AG04450 (cell line): ENCODE measurements at regions not wholly inside any gene's neighbourhood (a gene's known extent, or its start where the extent isn't known, plus 50 kb on each side); places are given as distances from the start of the nearest gene placed in this dataset.

Source experiments
- CTCF ChIA-PET: fragments of 300-600, 350-600 bp; formaldehyde crosslinking; extraction: SDS; loops from one replicate; lab custom pipeline; 2022; ENCODE audit warnings: antibody characterized with exemption, inconsistent platforms; lab: Charles Lee
- POLR2A ChIA-PET: fragments of 350-600 bp; formaldehyde crosslinking; extraction: SDS; loops from one replicate; lab custom pipeline; 2021; ENCODE audit warnings: antibody characterized with exemption, inconsistent platforms; lab: Yijun Ruan, JAX
- DNase-seq: peaks from one replicate; pipeline ENCODE4 v3.0.0-alpha.2; 2011; ENCODE audit warnings: low read depth, low spot score
- H3K27ac ChIP-seq: one replicate; pipeline ENCODE4 v1.5.1; 2012; ENCODE audit warnings: low read depth, low read length, control low read depth
- H3K27me3 ChIP-seq: one replicate; pipeline ENCODE4 v1.6.0; 2012; ENCODE audit warnings: low read length; ENCODE audit not compliant: control insufficient read depth, insufficient read depth
- H3K4me3 ChIP-seq: 2 replicates; pipeline ENCODE4 v1.5.1; 2011; ENCODE audit warnings: mild to moderate bottlenecking, low read depth, low read length, control low read depth
- H3K9me3 ChIP-seq: 2 replicates; pipeline ENCODE4 v1.5.1; 2012; ENCODE audit warnings: low read length; ENCODE audit not compliant: control insufficient read depth, insufficient read depth
- TF ChIP-seq, protein P1 (sequence below): IDR thresholded peaks from 2 replicates; pipeline ENCODE4 v1.5.1; 2011; ENCODE audit warnings: low read depth, low read length, control low read depth, inconsistent platforms

DNA sequence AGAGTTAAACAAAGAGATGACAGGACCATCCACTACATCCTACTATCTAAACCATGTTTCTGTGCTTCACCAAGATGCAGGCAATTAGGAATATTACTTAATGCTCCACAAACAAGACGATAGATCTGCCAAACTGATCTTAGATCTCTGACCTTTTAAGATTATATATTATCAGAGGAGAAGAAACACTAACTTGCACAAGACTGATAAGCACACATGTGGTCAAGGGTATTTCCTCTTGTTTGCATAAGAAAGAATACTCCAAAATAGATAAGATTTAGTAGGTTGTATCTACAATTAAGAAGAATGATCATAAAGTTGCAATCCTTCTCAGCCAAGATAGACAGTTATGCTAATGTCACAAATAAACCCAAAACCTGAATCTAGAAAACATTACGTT is 601.0 kb upstream of the ACO1 start:
- Histone ChIP-seq H3K27me3 (no peaks in the 10 kb centered on the region), H3K9me3 (peaks cover 5% of the 10 kb centered on the region; the same call in 1 of the 2 replicates), H3K4me3 (no peak overlapping the region), H3K27ac (no peak overlapping the region)
- DNase-seq, result no peak
- TF ChIP-seq, protein P1, sequence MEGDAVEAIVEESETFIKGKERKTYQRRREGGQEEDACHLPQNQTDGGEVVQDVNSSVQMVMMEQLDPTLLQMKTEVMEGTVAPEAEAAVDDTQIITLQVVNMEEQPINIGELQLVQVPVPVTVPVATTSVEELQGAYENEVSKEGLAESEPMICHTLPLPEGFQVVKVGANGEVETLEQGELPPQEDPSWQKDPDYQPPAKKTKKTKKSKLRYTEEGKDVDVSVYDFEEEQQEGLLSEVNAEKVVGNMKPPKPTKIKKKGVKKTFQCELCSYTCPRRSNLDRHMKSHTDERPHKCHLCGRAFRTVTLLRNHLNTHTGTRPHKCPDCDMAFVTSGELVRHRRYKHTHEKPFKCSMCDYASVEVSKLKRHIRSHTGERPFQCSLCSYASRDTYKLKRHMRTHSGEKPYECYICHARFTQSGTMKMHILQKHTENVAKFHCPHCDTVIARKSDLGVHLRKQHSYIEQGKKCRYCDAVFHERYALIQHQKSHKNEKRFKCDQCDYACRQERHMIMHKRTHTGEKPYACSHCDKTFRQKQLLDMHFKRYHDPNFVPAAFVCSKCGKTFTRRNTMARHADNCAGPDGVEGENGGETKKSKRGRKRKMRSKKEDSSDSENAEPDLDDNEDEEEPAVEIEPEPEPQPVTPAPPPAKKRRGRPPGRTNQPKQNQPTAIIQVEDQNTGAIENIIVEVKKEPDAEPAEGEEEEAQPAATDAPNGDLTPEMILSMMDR, result no peak
- CTCF ChIA-PET, result no interaction called here
- POLR2A ChIA-PET, result no interaction called here

DNA sequence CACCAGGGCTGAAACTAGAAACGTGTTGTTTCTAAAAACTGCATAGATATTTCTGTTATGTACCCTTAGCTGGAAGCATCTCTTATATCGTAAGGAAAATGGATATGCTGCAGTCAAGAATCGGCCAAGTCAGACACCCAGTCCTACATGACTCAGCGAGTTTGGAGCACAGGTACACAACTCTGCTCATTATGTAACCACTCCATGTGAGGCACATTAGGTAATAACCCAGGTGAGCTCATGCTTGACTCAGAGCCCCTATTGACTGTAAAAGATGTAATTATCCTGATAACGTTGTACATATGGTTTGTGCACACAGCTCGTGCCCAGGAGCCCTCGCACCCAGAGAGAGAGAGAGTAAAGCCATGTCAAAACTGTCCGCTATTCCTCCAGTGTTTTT is 593.7 kb upstream of the ACO1 start:
- POLR2A ChIA-PET, result no interaction called here
- no peak overlapping the region for H3K27ac ChIP-seq
- CTCF ChIA-PET, result no interaction called here
- TF ChIP-seq, protein P1, result no peak
- no peaks in the 10 kb centered on the region for H3K27me3 ChIP-seq
- no peaks in the 10 kb centered on the region for H3K9me3 ChIP-seq
- DNase-seq, result no peak
- no peak overlapping the region for H3K4me3 ChIP-seq

DNA sequence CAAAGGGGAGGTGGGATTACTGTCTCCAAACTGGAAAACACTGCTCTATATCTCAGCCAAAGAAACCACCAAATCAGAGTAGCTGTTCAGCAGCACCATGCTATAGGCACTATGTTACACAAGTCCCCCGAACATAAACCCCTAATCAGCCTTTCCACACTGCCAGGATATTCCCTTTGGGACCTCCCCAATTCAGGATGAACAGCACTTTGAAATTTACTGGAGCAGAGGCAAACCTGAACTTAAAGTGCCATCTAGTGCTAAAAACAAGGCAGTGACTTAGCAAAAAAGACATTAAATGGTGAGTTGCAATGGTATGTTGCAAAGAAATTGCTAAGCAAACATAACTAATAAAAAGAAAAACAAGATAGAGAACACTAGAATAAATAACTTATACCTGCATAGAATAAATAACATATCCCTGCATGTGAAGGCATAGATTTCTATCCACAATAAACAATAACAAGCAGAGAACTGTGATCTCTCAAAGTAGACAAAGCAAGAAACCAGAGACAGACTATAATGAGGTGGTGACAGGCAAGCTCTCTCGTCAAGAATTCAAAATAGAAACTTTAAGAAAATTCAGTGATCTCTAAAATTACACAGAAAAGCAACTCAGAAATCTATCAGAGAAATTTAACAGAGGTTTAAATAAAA is 584.4 kb upstream of the ACO1 start:
- TF ChIP-seq, protein P1, result peak; percentile 36; the same call in 1 of the 2 replicates
- CTCF ChIA-PET, result no interaction called here
- POLR2A ChIA-PET, result no interaction called here
- DNase-seq, result no peak
- H3K9me3 ChIP-seq, result no peaks in the 10 kb centered on the region
- H3K27me3 ChIP-seq, result no peaks in the 10 kb centered on the region
- no peak overlapping the region for H3K4me3 ChIP-seq
- H3K27ac ChIP-seq, result no peak overlapping the region

DNA sequence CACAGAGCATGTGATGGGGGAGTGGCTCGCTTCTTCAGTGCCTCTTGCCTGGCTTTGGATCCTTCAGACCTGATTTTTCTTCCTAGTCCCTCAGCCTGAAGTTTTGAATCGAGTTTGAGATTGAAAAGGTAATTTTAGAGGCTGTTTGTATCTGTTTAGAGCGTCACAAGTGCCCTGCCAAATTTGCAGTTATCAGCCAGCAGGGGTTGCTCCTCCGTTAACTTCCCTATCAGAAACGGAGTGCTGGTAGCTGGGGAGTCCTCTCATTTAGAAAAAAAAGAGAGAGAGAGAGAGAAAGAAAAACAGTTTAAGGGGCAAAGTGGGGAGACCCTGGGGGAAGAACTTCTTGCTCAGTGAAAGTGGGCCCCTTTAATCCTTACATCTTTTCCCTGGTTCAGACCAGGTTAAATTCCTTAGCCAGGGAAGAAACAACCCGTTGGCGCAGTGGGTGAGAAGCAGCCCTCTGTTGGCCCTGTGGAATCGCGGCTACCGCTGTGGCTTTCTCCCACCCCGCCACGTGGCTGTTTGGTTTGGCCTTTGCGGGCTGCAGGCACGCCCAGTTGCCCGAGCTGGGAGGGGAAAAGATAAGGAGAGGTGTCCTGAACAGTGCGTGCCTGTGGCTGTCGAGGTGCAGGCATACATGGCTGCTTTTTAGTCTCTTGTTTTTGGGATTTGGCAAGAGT is 576.7 kb upstream of the ACO1 start:
- H3K4me3 ChIP-seq, result no peak overlapping the region
- CTCF ChIA-PET, result no interaction called here
- POLR2A ChIA-PET, result no interaction called here
- H3K27ac ChIP-seq, result no peak overlapping the region
- H3K27me3 ChIP-seq, result no peaks in the 10 kb centered on the region
- DNase-seq, result no peak
- TF ChIP-seq, protein P1, result no peak
- H3K9me3 ChIP-seq, result peaks cover 20% of the 10 kb centered on the region

DNA sequence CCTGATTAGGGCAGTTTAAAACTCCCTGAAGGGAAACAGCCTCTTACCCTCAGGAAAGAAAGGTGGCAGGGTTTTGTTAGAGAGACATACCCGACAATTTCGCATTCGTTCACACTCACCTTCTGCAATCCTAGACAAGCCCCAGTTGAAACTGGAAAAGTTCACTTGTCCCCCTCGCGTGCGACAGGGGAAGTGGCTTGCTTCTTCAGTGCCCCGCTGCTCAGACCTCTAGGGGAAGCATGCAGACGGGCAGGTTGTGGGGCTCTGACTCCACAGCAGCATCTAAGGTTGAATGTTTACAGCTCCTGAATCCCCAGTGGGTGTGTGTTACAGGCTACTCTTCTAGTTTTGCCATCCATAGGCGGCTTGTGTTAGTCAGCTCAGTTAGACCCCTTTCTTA is 575.7 kb upstream of the ACO1 start:
- H3K9me3 ChIP-seq, result peaks cover 20% of the 10 kb centered on the region
- TF ChIP-seq, protein P1, result no peak
- no peak overlapping the region for H3K4me3 ChIP-seq
- no peak overlapping the region for H3K27ac ChIP-seq
- no peak for DNase-seq
- CTCF ChIA-PET, result no interaction called here
- no peaks in the 10 kb centered on the region for H3K27me3 ChIP-seq
- POLR2A ChIA-PET, result no interaction called here
